ENCODE measurements at regions not wholly inside any gene's neighbourhood (a gene's known extent, or its start where the extent isn't known, plus 50 kb on each side); places are given as distances from the start of the nearest gene placed in this dataset.
"Not testable (repeated sequence)": the region's sequence is repeated elsewhere in the genome, so short reads cannot be mapped to it uniquely, and the experiment has no call there.

- DNase-seq: no peak
Measured at GRCh38 chr10:30762620-30763019, 133.1 kb upstream of the LYZL2 start.

- DNase-seq: no peak
Measured at GRCh38 chr10:30759423-30759822, 129.9 kb upstream of the LYZL2 start.

GRCh38 chr10:30758338-30758737 lies 128.8 kb upstream of the LYZL2 start:
- no peak for DNase-seq

- no peak for DNase-seq
Measured at GRCh38 chr10:30756896-30757295, 127.3 kb upstream of the LYZL2 start.

GRCh38 chr10:30756151-30756550 lies 126.6 kb upstream of the LYZL2 start:
- no peak for DNase-seq

- no peak for DNase-seq
Measured at GRCh38 chr10:30755441-30755953, 125.9 kb upstream of the LYZL2 start.

GRCh38 chr10:30752481-30752881 lies 122.9 kb upstream of the LYZL2 start:
- no peak for DNase-seq

- DNase-seq: peak; percentile 40 to 58
Measured at GRCh38 chr10:30751678-30752331, 122.3 kb upstream of the LYZL2 start.

- no peak for DNase-seq
Measured at GRCh38 chr10:30750971-30751677, 121.6 kb upstream of the LYZL2 start.

GRCh38 chr10:30749385-30749784 lies 119.8 kb upstream of the LYZL2 start:
- no peak for DNase-seq

GRCh38 chr10:30748152-30748973 lies 118.8 kb upstream of the LYZL2 start:
- DNase-seq: no peak

- DNase-seq: peak; percentile 11 to 39
Measured at GRCh38 chr10:30747633-30748032, 118.1 kb upstream of the LYZL2 start.

- DNase-seq: no peak
Measured at GRCh38 chr10:30745953-30746352, 116.4 kb upstream of the LYZL2 start.

- DNase-seq: no peak
Measured at GRCh38 chr10:30744106-30744505, 114.6 kb upstream of the LYZL2 start.

- no peak for DNase-seq
Measured at GRCh38 chr10:30743586-30743985, 114.0 kb upstream of the LYZL2 start.

- DNase-seq: no peak
Measured at GRCh38 chr10:30742471-30742870, 112.9 kb upstream of the LYZL2 start.

GRCh38 chr10:30740774-30741173 lies 111.2 kb upstream of the LYZL2 start:
- DNase-seq: not testable (repeated sequence)

GRCh38 chr10:30738416-30738815 lies 108.9 kb upstream of the LYZL2 start:
- DNase-seq: no peak

- DNase-seq: no peak
Measured at GRCh38 chr10:30737931-30738391, 108.4 kb upstream of the LYZL2 start.

- no peak for DNase-seq
Measured at GRCh38 chr10:30736685-30737232, 107.2 kb upstream of the LYZL2 start.

- no peak for DNase-seq
Measured at GRCh38 chr10:30734901-30735300, 105.3 kb upstream of the LYZL2 start.

GRCh38 chr10:30732671-30733070 lies 103.1 kb upstream of the LYZL2 start:
- DNase-seq: no peak

- DNase-seq: no peak
Measured at GRCh38 chr10:30731963-30732362, 102.4 kb upstream of the LYZL2 start.

Data from stimulated activated CD4-positive, alpha-beta T cell treated with anti-CD3 and anti-CD28 coated beads, Interleukin-4, amount 100 ng/mL, for 4 hours (primary cell).